ENCODE measurements at regions not wholly inside any gene's neighbourhood (a gene's known extent, or its start where the extent isn't known, plus 50 kb on each side); places are given as distances from the start of the nearest gene placed in this dataset.

- no peak for DNase-seq
Measured at GRCh38 chr6:101326411-101326810, 67.1 kb upstream of the GRIK2 start.

GRCh38 chr6:101341926-101342325 is 51.6 kb upstream of the GRIK2 start:
- no peak for DNase-seq

Data from NCI-H1105 treated with DMSO at 0.1 percent for 48 hours (cell line).